ENCODE measurements at regions not wholly inside any gene's neighbourhood (a gene's known extent, or its start where the extent isn't known, plus 50 kb on each side); places are given as distances from the start of the nearest gene placed in this dataset.

- TF ChIP-seq CTCF (IDR thresholded peaks at IDR 0.05), result no peak
- TF ChIP-seq POLR2A (IDR thresholded peaks at IDR 0.05), result no peak
These were observed 944.8 kb upstream of the CNTNAP5 start for GRCh38 chr2:123080331-123080730.

All from body of pancreas (tissue), 4 donors.